GM12878 (cell line): ENCODE measurements at regions not wholly inside any gene's neighbourhood (a gene's known extent, or its start where the extent isn't known, plus 50 kb on each side); places are given as distances from the start of the nearest gene placed in this dataset.

Experiments used
- ATAC-seq: fragments of 200-7000 bp; cut with Tn5 transposase; 3 replicates; pipeline ENCODE4 v1.9.1; 2020; ENCODE audit warnings: mild to moderate bottlenecking, moderate library complexity
- BruUV-seq: library from RNA; stranded (reverse); fragments of 400-500 nt; replicated peaks from 2 replicates; lab custom pipeline; 2021; lab: Mats Ljungman, UMichigan
- CTCF ChIA-PET: fragments of 300-600 bp; sonication (Branson Sonifier 250); formaldehyde crosslinking; extraction: SDS; loops from one replicate; lab custom pipeline; 2021; ENCODE audit warnings: inconsistent platforms; lab: Yijun Ruan, JAX
- POLR2A ChIA-PET: fragments of 350-600 bp; formaldehyde crosslinking; extraction: SDS; loops from one replicate; lab custom pipeline; 2021; ENCODE audit warnings: inconsistent platforms; lab: Charles Lee
- RAD21 ChIA-PET: fragments of 300-600 bp; sonication (Branson Sonifier 250); formaldehyde crosslinking; loops from one replicate; lab custom pipeline; 2023; ENCODE audit warnings: antibody characterized with exemption; ENCODE audit not compliant: unreplicated experiment; lab: Charles Lee
- SMC1A ChIA-PET: fragments of 300-600 bp; sonication (Branson Sonifier 250); formaldehyde crosslinking; loops from one replicate; lab custom pipeline; 2023; ENCODE audit not compliant: unreplicated experiment, uncharacterized antibody; lab: Charles Lee
- DNase-seq: peaks from one replicate; pipeline ENCODE4 v3.0.0-alpha.2; 2011; ENCODE audit warnings: low read depth, low spot score
- FAIRE-seq: peaks from 3 replicates; lab custom pipeline; 2011; peaks lifted over from hg19 to GRCh38; lab: Jason Lieb, UNC
- H2AFZ ChIP-seq: 2 replicates; pipeline ENCODE4 v1.6.0; 2011; ENCODE audit warnings: low read depth, low read length, control low read depth; ENCODE audit not compliant: control insufficient read depth
- H3K27ac ChIP-seq: 2 replicates; pipeline ENCODE4 v1.5.1; 2011; ENCODE audit warnings: control low read depth; ENCODE audit not compliant: control insufficient read depth, insufficient read depth
- H3K27me3 ChIP-seq, 2 experiments: replicated peaks in 1 of 2; 2 replicates each; pipeline versions ENCODE4 v1.6.0 to v1.6.1; 2011; ENCODE audit warnings: low read length in 1 of 2; ENCODE audit not compliant: control insufficient read depth in 2 of 2, insufficient read depth in 2 of 2
- H3K36me3 ChIP-seq, 2 experiments: 2 replicates each; pipeline ENCODE4 v1.5.1; 2011; ENCODE audit warnings: low read length in 1 of 2; ENCODE audit not compliant: control insufficient read depth in 2 of 2, insufficient read depth in 2 of 2
- H3K4me1 ChIP-seq: 2 replicates; pipeline ENCODE4 v1.6.1; 2011; ENCODE audit warnings: mild to moderate bottlenecking, low read length, moderate library complexity, mixed read lengths; ENCODE audit not compliant: control insufficient read depth, insufficient read depth
- H3K4me2 ChIP-seq: 2 replicates; pipeline ENCODE4 v1.6.0; 2011; ENCODE audit warnings: control low read depth; ENCODE audit not compliant: control insufficient read depth, insufficient read depth
- H3K4me3 ChIP-seq: fragments of 200-600 bp; sonication (generic); 2 replicates; pipeline ENCODE4 v1.5.1; 2016
- H3K79me2 ChIP-seq: 2 replicates; pipeline ENCODE4 v1.6.0; 2011; ENCODE audit warnings: low read length; ENCODE audit not compliant: control insufficient read depth, insufficient read depth
- H3K9ac ChIP-seq: 2 replicates; pipeline ENCODE4 v1.8.0; 2011; ENCODE audit warnings: low read length, control low read depth, mixed read lengths; ENCODE audit not compliant: control insufficient read depth, insufficient read depth
- H3K9me3 ChIP-seq: replicated peaks from 3 replicates; pipeline ENCODE4 v1.5.1; 2011; ENCODE audit warnings: mild to moderate bottlenecking, low read length; ENCODE audit not compliant: control insufficient read depth, insufficient read depth
- H4K20me1 ChIP-seq: 2 replicates; pipeline ENCODE4 v1.6.0; 2011; ENCODE audit not compliant: control insufficient read depth, insufficient read depth
- ASH2L ChIP-seq: fragments of 300-600, 200-600 bp; sonication (generic); IDR thresholded peaks from 2 replicates; pipeline ENCODE4 v1.6.1; 2017; ENCODE audit warnings: low read depth, mild to moderate bottlenecking, borderline replicate concordance
- ATF7 ChIP-seq: fragments of 450-650 bp; IDR thresholded peaks from 2 replicates; pipeline ENCODE4 v1.6.1; 2016; ENCODE audit warnings: low read depth, mild to moderate bottlenecking
- FOXK2 ChIP-seq: fragments of 450-650 bp; IDR thresholded peaks from 2 replicates; pipeline ENCODE4 v1.6.1; 2017; ENCODE audit warnings: mild to moderate bottlenecking, moderate library complexity
- KLF5 ChIP-seq: fragments of 450-650 bp; IDR thresholded peaks from 2 replicates; pipeline ENCODE4 v1.6.1; 2014; ENCODE audit warnings: mild to moderate bottlenecking; ENCODE audit not compliant: partially characterized antibody
- LARP7 ChIP-seq: fragments of 450-650 bp; IDR thresholded peaks from 2 replicates; pipeline ENCODE4 v1.6.1; 2017; ENCODE audit warnings: mild to moderate bottlenecking
- PAX8 ChIP-seq: fragments of 450-650 bp; IDR thresholded peaks from 2 replicates; pipeline ENCODE4 v1.6.1; 2017; ENCODE audit warnings: mild to moderate bottlenecking, moderate library complexity
- RAD51 ChIP-seq: fragments of 450-650 bp; IDR thresholded peaks from 2 replicates; pipeline ENCODE4 v1.6.1; 2016; ENCODE audit warnings: moderate library complexity, mild to moderate bottlenecking, inconsistent platforms
- SMARCA5 ChIP-seq: fragments of 450-650 bp; IDR thresholded peaks from 2 replicates; pipeline ENCODE4 v1.6.1; 2017; ENCODE audit warnings: mild to moderate bottlenecking
- SPI1 ChIP-seq: IDR thresholded peaks from 2 replicates; pipeline ENCODE4 v1.6.1; 2011; ENCODE audit warnings: low read depth, mild to moderate bottlenecking, low read length, moderate library complexity, borderline replicate concordance; ENCODE audit not compliant: insufficient read depth
- ZSCAN29 ChIP-seq: fragments of 450-650 bp; IDR thresholded peaks from 2 replicates; pipeline ENCODE4 v1.6.1; 2017; ENCODE audit warnings: mild to moderate bottlenecking, moderate library complexity
- WGBS: methylation state at CpG from one replicate; pipeline ENCODE4 v1.1.6; 2016; ENCODE audit warnings: low lambda C conversion rate; ENCODE audit not compliant: insufficient replicate concordance, insufficient coverage; ENCODE audit errors: missing lambda C conversion rate; 5-methylcytosine and 5-hydroxymethylcytosine counted together
- in situ Hi-C: fragments of 300-500 bp; cut with MboI; formaldehyde crosslinking; loops from 9 replicates; pipeline ENCODE4 v1.14.3; 2018; ENCODE audit warnings: mixed read lengths
- intact Hi-C: fragments of 100-400 bp; cut with micrococcal nuclease; formaldehyde crosslinking; loops from one replicate; pipeline ENCODE4 v1.14.2; 2022; ENCODE audit not compliant: unreplicated experiment
- TF ChIP-seq, protein P1 (sequence below): fragments of 450-650 bp; IDR thresholded peaks from 2 replicates; pipeline ENCODE4 v1.6.1; 2014; ENCODE audit warnings: mild to moderate bottlenecking
- TF ChIP-seq, protein P2 (sequence below): fragments of 450-650 bp; IDR thresholded peaks from 2 replicates; pipeline ENCODE4 v1.6.1; 2018; ENCODE audit warnings: mild to moderate bottlenecking, low read depth, moderate library complexity; ENCODE audit not compliant: partially characterized antibody
- TF ChIP-seq, protein P3 (sequence below): fragments of 450-650 bp; IDR thresholded peaks from 2 replicates; pipeline ENCODE4 v1.6.1; 2017; ENCODE audit warnings: mild to moderate bottlenecking

DNA sequence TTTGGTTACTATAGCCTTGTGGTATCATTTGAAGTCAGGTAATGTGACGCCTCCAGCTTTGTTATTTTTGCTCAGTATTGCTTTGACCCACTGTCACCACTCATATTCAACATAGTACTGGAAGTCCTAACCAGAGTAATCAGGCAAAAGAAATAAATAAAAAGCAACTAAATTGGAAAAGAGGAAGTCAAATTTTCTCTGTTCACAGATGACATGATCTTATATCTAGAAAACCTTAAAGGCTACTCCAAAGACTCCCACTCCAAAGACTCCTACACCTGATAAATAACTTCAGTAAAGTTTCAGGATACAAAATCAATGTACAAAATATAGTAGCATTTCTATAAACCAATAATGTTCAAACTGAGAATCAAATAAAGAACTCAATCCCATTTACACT, 348.6 kb downstream of the CXXC4 start (continued):
- TF ChIP-seq, protein P1, sequence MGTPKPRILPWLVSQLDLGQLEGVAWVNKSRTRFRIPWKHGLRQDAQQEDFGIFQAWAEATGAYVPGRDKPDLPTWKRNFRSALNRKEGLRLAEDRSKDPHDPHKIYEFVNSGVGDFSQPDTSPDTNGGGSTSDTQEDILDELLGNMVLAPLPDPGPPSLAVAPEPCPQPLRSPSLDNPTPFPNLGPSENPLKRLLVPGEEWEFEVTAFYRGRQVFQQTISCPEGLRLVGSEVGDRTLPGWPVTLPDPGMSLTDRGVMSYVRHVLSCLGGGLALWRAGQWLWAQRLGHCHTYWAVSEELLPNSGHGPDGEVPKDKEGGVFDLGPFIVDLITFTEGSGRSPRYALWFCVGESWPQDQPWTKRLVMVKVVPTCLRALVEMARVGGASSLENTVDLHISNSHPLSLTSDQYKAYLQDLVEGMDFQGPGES, result no peak
- TF ChIP-seq KLF5 (no peak), ZSCAN29 (no peak), ASH2L (no peak), ATF7 (no peak), SPI1 (peak; percentile 64), LARP7 (no peak)
- TF ChIP-seq, protein P2, sequence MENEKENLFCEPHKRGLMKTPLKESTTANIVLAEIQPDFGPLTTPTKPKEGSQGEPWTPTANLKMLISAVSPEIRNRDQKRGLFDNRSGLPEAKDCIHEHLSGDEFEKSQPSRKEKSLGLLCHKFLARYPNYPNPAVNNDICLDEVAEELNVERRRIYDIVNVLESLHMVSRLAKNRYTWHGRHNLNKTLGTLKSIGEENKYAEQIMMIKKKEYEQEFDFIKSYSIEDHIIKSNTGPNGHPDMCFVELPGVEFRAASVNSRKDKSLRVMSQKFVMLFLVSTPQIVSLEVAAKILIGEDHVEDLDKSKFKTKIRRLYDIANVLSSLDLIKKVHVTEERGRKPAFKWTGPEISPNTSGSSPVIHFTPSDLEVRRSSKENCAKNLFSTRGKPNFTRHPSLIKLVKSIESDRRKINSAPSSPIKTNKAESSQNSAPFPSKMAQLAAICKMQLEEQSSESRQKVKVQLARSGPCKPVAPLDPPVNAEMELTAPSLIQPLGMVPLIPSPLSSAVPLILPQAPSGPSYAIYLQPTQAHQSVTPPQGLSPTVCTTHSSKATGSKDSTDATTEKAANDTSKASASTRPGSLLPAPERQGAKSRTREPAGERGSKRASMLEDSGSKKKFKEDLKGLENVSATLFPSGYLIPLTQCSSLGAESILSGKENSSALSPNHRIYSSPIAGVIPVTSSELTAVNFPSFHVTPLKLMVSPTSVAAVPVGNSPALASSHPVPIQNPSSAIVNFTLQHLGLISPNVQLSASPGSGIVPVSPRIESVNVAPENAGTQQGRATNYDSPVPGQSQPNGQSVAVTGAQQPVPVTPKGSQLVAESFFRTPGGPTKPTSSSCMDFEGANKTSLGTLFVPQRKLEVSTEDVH, result no peak

DNA sequence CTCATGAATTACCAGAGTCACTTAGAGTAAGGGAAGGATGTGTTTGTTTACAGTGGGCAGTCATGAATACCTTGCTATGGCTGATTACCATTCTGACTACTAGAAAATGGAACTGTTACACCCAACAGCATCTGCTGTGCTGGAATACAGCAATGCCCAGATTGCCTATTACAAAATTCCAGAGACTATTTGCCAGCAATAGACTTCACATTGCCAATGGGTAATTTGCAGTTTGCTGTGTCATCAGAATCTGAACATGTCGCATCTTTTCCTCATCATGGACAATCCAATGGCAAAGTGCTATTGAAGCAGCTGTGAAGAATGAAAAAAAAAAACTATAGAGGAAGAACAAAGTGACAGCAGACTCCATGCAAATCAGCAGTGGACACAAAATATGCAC, 356.6 kb downstream of the CXXC4 start:
- H3K4me3 ChIP-seq, result no peak overlapping the region
- BruUV-seq, result no TSS peak
- in situ Hi-C loops (no loop called here), intact Hi-C loops (no loop called here)
- H3K27ac ChIP-seq, result no peak overlapping the region
- H3K9ac ChIP-seq, result no peak overlapping the region
- H3K4me1 ChIP-seq, result no peaks in the 10 kb centered on the region
- no peaks in the 10 kb centered on the region for H4K20me1 ChIP-seq
- H3K27me3 ChIP-seq, result no peaks in the 10 kb centered on the region
- no peak overlapping the region for H2AFZ ChIP-seq
- ChIA-PET RAD21 (no interaction called here), SMC1A (no interaction called here), POLR2A (no interaction called here), CTCF (no interaction called here)
- no peaks in the 10 kb centered on the region for H3K36me3 ChIP-seq
- DNase-seq (no peak), FAIRE-seq (no peak), ATAC-seq (no peak)
- no peaks in the 10 kb centered on the region for H3K9me3 ChIP-seq
- no peaks in the 10 kb centered on the region for H3K79me2 ChIP-seq
- no peak overlapping the region for H3K4me2 ChIP-seq
- WGBS, result 46% methylated on average over 1 of the region's 1 CpG
- TF ChIP-seq, protein P3, sequence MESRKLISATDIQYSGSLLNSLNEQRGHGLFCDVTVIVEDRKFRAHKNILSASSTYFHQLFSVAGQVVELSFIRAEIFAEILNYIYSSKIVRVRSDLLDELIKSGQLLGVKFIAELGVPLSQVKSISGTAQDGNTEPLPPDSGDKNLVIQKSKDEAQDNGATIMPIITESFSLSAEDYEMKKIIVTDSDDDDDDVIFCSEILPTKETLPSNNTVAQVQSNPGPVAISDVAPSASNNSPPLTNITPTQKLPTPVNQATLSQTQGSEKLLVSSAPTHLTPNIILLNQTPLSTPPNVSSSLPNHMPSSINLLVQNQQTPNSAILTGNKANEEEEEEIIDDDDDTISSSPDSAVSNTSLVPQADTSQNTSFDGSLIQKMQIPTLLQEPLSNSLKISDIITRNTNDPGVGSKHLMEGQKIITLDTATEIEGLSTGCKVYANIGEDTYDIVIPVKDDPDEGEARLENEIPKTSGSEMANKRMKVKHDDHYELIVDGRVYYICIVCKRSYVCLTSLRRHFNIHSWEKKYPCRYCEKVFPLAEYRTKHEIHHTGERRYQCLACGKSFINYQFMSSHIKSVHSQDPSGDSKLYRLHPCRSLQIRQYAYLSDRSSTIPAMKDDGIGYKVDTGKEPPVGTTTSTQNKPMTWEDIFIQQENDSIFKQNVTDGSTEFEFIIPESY, result no peak
- no peak for TF ChIP-seq PAX8
- TF ChIP-seq RAD51, result no peak
- TF ChIP-seq, protein P2, result no peak
- no peak for TF ChIP-seq FOXK2
- TF ChIP-seq SMARCA5, result no peak
- no peak for TF ChIP-seq KLF5
